Fibroblast of skin of right biceps (primary cell): ENCODE measurements at regions not wholly inside any gene's neighbourhood (a gene's known extent, or its start where the extent isn't known, plus 50 kb on each side); places are given as distances from the start of the nearest gene placed in this dataset.
A peak's percentile ranks its signal among the peaks of the same experiment; 100 is the strongest.

Experiments used
- DNase-seq: peaks from one replicate; pipeline ENCODE4 v3.0.0-alpha.2; 2013

GRCh38 chr12:125373375-125373774 is 308.1 kb downstream of the AACS start:
- DNase-seq = no peak

GRCh38 chr12:125376422-125376821 is 311.2 kb downstream of the AACS start:
- no peak for DNase-seq

GRCh38 chr12:125377093-125377492 is 311.9 kb downstream of the AACS start:
- DNase-seq = no peak

GRCh38 chr12:125381373-125381772 is 316.1 kb downstream of the AACS start:
- DNase-seq = no peak

- DNase-seq = no peak
Observed at GRCh38 chr12:125382926-125383325, 317.7 kb downstream of the AACS start.

GRCh38 chr12:125386652-125387051 is 321.4 kb downstream of the AACS start:
- DNase-seq = no peak

DNA sequence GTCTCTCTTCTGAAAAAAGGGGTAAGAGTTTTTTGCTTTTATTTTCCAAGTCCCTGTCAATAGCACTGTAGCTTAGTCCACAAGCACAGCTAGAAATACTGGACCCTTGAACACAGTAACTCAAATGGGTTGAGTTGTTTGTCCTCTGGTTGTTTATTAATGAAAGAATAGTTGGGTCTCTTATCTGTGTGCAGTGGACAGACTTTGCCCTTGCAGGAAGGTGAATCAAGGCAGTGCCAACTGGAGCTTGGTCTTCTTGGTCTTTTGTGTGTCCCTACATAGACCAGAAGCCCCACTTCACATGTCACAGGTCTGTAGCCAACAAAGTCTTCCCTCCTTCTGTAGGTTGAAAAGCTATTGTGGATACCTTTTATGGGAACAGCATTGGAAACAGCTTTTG is 322.0 kb downstream of the AACS start:
- DNase-seq = no peak

DNA sequence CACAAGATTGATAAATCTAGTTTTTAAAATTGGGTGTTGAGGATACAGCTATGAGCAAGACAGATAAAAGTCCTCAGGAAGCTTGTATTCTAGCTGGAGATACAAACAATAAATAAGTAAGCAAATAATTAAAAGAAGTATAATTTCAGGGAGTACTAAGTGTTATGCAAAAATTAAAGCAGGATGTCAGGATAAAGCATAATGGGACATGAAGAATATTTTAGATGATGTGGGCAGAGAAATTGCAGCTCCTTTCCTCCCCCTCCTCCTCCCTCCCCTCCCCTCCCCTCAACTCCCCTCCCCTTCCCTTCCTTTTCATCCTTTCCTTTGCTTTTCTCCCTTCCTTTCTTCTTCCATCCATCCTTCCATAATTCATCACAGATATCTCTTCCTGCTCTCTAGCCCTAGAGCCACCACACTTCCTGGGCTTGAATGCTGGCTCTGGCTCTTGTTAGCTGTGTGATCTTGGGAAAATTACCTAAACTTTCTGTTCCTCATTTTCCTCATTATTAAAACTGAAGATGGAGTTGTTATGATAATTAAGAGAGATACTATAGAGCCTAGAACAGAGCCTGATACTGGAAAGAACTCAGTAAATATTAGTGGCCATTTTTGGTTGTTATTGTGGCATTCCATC is 323.9 kb downstream of the AACS start:
- DNase-seq = no peak

DNA sequence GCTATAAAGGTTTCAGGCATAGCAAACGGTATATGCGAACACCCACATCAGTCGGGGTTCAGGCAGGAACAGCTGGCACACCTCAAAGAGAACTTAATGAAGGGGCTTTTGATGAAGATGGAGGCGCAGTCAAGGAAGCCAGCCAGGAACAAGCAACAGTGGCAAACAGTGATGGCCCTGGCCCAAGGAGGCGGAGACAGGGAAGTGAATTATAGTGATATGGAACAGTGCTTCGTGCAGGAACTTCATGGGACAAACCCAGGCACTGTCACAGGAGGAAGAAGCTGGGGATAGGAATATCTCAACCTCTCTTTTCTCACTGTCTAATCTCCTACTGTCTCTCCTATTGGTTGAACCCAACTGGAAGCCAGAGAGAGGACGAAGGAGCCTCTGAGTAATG is 328.3 kb downstream of the AACS start:
- DNase-seq = no peak

- DNase-seq = no peak
Observed at GRCh38 chr12:125395583-125396215, 330.5 kb downstream of the AACS start.

- DNase-seq = no peak
Observed at GRCh38 chr12:125399489-125399888, 334.3 kb downstream of the AACS start.

DNA sequence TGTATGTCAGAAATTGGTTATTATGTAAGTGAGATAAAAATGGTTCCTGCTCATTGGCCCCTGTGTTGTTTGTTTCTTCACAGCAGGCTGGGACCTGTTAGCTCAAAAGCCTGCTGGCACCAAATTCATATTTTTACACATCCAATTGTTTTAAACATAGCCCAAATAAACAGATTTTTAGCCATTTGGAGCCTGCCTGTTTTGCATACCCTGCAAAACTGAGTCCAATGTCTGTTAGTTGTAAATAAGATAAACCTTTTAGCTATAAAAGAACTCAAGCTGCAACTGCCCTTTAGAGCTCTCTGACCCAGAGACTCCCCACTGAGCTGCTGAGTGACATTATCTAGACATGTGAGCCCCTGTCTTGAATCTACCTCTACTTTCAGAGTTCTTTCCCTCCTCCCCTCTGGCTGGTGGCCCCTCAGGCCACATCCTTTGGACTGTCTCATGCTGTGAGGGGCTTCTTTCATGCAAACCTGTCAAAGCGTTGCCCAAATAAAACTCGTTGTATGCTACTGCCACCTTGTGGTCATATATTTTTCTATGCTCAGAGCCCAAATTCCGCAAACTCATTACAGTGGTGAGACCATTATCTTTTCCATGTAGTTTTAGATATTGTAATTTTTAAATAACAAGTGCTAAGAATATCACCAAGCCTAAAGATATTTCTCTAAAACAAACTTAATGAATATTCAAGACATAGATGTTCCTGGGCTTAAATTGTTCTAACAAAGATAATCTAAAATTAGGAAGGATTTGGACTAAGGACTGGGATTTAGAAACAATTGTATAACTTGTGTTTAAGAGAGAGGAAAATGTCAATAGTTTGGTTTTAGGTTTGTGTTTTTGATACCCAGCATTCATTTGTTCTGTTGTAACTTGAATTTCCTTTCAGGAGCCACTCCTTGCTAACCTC is 337.9 kb downstream of the AACS start:
- DNase-seq = peak; percentile 15

GRCh38 chr12:125403843-125404242 is 338.6 kb downstream of the AACS start:
- DNase-seq = no peak

DNA sequence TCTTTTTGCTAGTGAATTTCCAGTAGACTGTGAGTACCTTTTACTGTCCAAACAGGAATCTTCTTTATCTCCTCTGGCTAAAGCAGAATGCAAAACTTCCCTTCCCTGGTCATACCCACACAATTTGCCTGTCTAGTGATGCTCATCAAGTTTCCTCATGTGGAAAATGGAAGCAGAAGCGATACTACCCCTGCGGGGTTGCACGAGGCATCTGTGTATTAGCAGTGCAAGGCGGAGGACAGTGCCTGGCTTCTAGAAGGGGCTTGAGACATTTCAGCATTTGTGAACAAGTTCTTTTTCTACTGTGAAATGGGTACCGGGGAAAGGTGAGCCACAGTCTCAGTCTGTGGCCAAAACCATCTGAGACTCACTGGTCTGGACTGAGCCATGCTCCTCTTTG is 340.9 kb downstream of the AACS start:
- DNase-seq = no peak

GRCh38 chr12:125408718-125409117 is 343.5 kb downstream of the AACS start:
- DNase-seq = no peak

GRCh38 chr12:125412506-125412905 is 347.3 kb downstream of the AACS start:
- no peak for DNase-seq

DNA sequence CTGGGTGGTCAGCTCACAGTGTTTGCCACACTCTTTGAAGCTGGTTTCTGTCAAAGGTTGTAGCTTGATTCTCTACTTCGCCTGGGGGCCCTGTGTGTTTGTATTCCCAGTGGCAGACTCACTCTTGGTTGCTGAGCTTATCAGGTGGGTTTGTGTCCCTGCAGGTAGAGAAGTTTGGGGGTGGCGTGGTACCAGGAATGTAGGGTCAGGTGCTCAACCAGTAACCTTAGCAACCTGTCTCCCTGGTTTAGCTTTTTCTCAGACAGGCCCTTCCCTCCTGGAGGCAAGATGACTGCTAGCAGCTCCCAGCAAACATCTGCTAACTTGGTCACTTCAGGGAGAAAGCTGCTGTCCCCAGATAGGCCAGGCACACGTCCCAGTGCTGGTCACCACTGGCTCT is 352.2 kb downstream of the AACS start:
- DNase-seq = no peak

GRCh38 chr12:125418902-125419564 is 353.8 kb downstream of the AACS start:
- no peak for DNase-seq

DNA sequence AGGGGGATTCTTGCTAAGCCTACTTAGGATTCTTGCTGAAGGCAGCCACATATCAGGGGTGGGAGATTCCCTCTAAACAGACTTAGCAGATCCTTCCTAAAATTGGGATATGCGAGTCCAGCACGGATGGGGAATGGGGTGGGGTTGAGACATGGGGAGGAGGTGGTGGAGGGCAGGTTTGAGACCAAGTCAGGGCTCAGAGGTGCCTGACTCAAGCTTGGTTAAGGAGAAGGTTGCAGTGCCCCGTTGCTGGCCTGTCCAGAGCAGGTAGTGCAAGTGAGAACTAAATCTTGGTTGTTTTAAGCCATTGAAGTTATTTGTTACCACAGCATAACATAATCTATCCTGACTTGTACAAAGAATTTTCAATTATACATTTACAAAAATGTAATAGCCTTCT is 359.7 kb downstream of the AACS start:
- DNase-seq = no peak

DNA sequence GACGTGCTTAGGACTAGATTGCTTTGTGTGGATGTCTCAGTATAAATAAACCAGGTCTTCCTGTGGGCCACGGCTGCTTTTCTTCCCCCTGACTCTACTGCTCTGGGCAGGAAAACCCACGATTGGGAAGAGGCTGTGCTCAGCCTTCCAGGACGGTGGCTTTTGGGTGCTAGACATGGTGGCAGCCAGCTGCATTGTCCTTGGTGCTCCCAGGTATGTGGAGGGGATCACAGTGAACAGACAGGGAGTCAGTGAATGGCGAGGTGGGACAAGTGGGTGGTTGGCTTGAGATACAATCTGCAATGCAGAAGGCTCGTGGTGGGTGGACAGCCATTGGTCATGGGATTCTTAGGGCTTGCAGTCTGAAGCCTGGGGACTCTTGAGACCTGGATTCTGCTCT is 366.3 kb downstream of the AACS start:
- DNase-seq = no peak

DNA sequence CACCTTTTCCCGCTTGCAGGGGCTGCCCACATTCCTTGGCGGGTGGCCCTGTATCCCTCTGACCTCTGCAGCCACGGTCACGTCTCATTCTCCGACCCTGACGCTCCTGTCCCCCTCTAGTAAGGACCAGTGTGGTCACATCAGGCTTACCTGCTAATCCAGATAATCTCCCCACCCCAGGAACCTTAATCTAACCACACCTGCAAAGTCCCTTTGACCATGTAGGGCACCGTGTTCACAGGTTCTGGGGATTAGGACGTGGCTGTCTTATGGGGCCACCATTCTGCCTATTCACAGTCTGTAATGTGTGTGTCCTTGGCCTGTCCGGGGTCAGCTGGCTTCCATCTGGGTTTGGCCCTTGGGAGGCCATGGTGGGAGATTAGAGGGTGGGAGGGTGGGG is 368.9 kb downstream of the AACS start:
- no peak for DNase-seq

- no peak for DNase-seq
Observed at GRCh38 chr12:125434936-125435443, 369.8 kb downstream of the AACS start.

DNA sequence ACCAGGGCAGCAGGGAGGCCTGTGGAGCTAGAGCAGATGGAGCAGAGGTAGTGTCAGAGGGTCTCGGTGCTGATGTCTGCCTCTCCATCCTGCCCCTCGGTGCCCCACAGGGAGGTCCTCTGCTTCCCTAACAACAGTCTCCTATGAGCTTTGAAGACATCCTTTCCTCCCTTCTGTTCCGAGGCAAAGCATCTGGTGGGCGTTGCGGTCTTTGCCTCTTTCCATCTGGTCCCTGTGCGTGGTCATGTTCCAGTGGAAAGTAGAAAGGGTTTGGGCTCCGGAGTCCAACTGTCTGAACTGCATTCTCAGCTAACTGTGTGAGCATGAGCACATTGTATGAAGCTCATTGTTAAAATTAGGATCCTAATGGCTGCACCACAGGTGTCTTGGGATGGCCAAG is 370.6 kb downstream of the AACS start:
- no peak for DNase-seq
